Breast epithelium (tissue), 3 donors: ENCODE measurements at regions not wholly inside any gene's neighbourhood (a gene's known extent, or its start where the extent isn't known, plus 50 kb on each side); places are given as distances from the start of the nearest gene placed in this dataset.

Source experiments
- CTCF ChIP-seq, 3 donors: fragments of 450-650 bp; IDR thresholded peaks; one replicate each; pipeline ENCODE4 v1.5.1; 2016 to 2017; ENCODE audit warnings: antibody characterized with exemption in 3 of 3, mild to moderate bottlenecking in 3 of 3, moderate library complexity in 3 of 3
- POLR2A ChIP-seq: fragments of 450-650 bp; IDR thresholded peaks from one replicate; pipeline ENCODE4 v1.6.1; 2016; ENCODE audit warnings: antibody characterized with exemption, mild to moderate bottlenecking, moderate library complexity
- POLR2AphosphoS5 ChIP-seq, 3 donors: sonication (generic); formaldehyde crosslinking; IDR thresholded peaks; one replicate each; pipeline ENCODE4 v1.6.1; 2017; ENCODE audit warnings: antibody characterized with exemption in 3 of 3

GRCh38 chr10:106044503-106044902, 1120.0 kb downstream of the SORCS1 start:
- no peak for TF ChIP-seq CTCF (IDR thresholded peaks at IDR 0.05)
- TF ChIP-seq POLR2A: no peak
- no peak for TF ChIP-seq POLR2AphosphoS5 (IDR thresholded peaks at IDR 0.05)
